ENCODE measurements at regions not wholly inside any gene's neighbourhood (a gene's known extent, or its start where the extent isn't known, plus 50 kb on each side); places are given as distances from the start of the nearest gene placed in this dataset.

DNA sequence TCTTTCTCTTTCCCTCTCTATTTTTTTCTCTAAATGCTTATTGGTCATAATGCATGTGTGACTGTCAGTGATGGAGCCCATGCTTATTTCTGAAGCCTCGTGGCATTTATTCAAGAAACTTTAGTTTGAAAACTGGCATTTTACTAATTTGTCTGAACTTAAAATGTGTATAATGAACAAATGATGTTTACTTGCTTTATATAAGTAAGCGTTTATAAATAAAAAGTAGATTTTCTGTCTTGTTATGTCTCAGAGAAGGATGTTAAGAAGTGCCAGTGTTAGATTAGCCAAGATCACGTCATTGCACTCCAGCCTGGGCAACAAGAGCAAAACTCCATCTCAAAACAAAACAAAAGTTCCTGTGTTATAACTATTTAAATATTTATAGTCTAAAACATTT is 1568.1 kb downstream of the EFNB2 start:
- no peaks in the 10 kb centered on the region for H3K9me3 ChIP-seq (ENCODE audit: control insufficient read depth, low read length)
- Mint-ChIP-seq H3K27ac (no peak overlapping the region), H3K9me3 (no peaks in the 10 kb centered on the region), H3K4me1 (no peaks in the 10 kb centered on the region), H3K4me3 (no peak overlapping the region), H3K27me3 (ENCODE audit: insufficient read depth) (no peaks in the 10 kb centered on the region), H3K36me3 (ENCODE audit: low read depth) (no peaks in the 10 kb centered on the region)
- no peaks in the 10 kb centered on the region for H3K4me1 ChIP-seq (ENCODE audit: control insufficient read depth, insufficient read depth, low read length)
- TF ChIP-seq, protein P1, sequence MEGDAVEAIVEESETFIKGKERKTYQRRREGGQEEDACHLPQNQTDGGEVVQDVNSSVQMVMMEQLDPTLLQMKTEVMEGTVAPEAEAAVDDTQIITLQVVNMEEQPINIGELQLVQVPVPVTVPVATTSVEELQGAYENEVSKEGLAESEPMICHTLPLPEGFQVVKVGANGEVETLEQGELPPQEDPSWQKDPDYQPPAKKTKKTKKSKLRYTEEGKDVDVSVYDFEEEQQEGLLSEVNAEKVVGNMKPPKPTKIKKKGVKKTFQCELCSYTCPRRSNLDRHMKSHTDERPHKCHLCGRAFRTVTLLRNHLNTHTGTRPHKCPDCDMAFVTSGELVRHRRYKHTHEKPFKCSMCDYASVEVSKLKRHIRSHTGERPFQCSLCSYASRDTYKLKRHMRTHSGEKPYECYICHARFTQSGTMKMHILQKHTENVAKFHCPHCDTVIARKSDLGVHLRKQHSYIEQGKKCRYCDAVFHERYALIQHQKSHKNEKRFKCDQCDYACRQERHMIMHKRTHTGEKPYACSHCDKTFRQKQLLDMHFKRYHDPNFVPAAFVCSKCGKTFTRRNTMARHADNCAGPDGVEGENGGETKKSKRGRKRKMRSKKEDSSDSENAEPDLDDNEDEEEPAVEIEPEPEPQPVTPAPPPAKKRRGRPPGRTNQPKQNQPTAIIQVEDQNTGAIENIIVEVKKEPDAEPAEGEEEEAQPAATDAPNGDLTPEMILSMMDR (conservative IDR thresholded peaks at IDR 0.05), result no peak
- H3K27me3 ChIP-seq (ENCODE audit: control insufficient read depth, insufficient read depth, low read length, poor library complexity, severe bottlenecking), result no peaks in the 10 kb centered on the region
- H3K9ac ChIP-seq (ENCODE audit: extremely low read depth, low read length, poor library complexity, severe bottlenecking), result no peak overlapping the region
- H3K36me3 ChIP-seq (ENCODE audit: control insufficient read depth, insufficient read depth, low read length), result no peaks in the 10 kb centered on the region
- H3K4me3 ChIP-seq (ENCODE audit: low read length), result no peak overlapping the region
- H3K27ac ChIP-seq (ENCODE audit: low read depth, low read length), result no peak overlapping the region
- no peak for DNase-seq
- whole genome bisulfite sequencing, 2 experiments (ENCODE audit: insufficient coverage in 1 of 2, insufficient read length in 1 of 2), result 46% methylated on average over 2 of the region's 3 CpGs; no CpG with 5 or more reads in 1 of the 2 experiments

DNA sequence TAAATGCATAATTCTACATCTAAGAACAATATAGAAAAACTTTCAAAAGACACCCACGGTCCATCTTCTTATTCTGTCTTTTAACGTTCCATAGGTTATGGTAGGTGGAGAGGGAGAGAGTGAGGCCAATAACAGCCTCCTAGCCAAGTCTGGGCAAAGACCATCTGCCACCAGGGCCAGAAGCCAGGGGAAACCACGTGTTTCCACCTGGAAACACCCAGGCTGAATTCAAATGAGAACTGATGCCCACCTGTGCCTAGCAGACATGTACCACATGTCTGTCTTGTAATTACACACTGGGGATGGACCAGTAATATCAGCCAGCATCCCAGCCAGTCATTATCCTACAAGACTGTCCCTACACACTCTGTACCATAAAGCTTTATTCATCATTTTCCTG is 1573.1 kb downstream of the EFNB2 start:
- Histone ChIP-seq H3K27ac (ENCODE audit: low read depth, low read length) (no peak overlapping the region), H3K4me3 (ENCODE audit: low read length) (no peak overlapping the region), H3K9ac (ENCODE audit: extremely low read depth, low read length, poor library complexity, severe bottlenecking) (no peak overlapping the region), H3K36me3 (ENCODE audit: control insufficient read depth, insufficient read depth, low read length) (no peaks in the 10 kb centered on the region), H3K4me1 (ENCODE audit: control insufficient read depth, insufficient read depth, low read length) (no peaks in the 10 kb centered on the region), H3K9me3 (ENCODE audit: control insufficient read depth, low read length) (no peaks in the 10 kb centered on the region), H3K27me3 (ENCODE audit: control insufficient read depth, insufficient read depth, low read length, poor library complexity, severe bottlenecking) (no peaks in the 10 kb centered on the region)
- Mint-ChIP-seq H3K4me1 (no peaks in the 10 kb centered on the region), H3K36me3 (ENCODE audit: low read depth) (no peaks in the 10 kb centered on the region), H3K27ac (no peak overlapping the region), H3K4me3 (no peak overlapping the region), H3K27me3 (ENCODE audit: insufficient read depth) (no peaks in the 10 kb centered on the region), H3K9me3 (no peaks in the 10 kb centered on the region)
- WGBS, 2 experiments (ENCODE audit: insufficient coverage in 1 of 2, insufficient read length in 1 of 2), result 93% methylated on average over 3 of the region's 3 CpGs; no CpG with 5 or more reads in 1 of the 2 experiments
- no peak for DNase-seq
- TF ChIP-seq, protein P1 (conservative IDR thresholded peaks at IDR 0.05), result no peak

DNA sequence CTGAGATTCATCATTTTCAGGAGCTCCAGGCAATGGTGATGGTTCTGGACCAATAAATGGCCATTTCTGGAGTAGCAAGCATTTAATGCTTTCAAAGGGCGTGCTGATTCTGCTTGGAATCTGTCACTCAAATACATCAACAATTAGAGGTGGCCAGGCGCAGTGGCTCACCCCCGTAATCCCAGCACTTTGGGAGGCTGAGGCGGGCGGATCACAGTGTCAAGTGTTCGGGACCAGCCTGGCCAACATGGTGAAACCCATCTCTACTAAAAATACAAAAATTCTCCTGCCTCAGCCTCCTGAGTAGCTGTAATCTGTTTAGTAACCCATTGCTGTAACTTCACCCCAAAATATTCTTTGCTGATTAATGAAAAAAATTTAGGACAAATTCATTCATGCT is 1574.2 kb downstream of the EFNB2 start:
- no peaks in the 10 kb centered on the region for H3K9me3 Mint-ChIP-seq
- WGBS, 2 experiments (ENCODE audit: insufficient coverage in 1 of 2, insufficient read length in 1 of 2), result 81 to 99% methylated on average over 3 to 6 of the region's 6 CpGs
- no peaks in the 10 kb centered on the region for H3K9me3 ChIP-seq (ENCODE audit: control insufficient read depth, low read length)

More for the DNA sequence above, 1574.2 kb downstream of the EFNB2 start:
- H3K4me3 ChIP-seq (ENCODE audit: low read length), result no peak overlapping the region
- no peaks in the 10 kb centered on the region for H3K27me3 Mint-ChIP-seq (ENCODE audit: insufficient read depth)
- H3K27ac ChIP-seq (ENCODE audit: low read depth, low read length), result no peak overlapping the region
- TF ChIP-seq, protein P1 (conservative IDR thresholded peaks at IDR 0.05), result no peak
- no peaks in the 10 kb centered on the region for H3K4me1 ChIP-seq (ENCODE audit: control insufficient read depth, insufficient read depth, low read length)
- no peaks in the 10 kb centered on the region for H3K4me1 Mint-ChIP-seq
- no peaks in the 10 kb centered on the region for H3K36me3 Mint-ChIP-seq (ENCODE audit: low read depth)
- H3K27ac Mint-ChIP-seq, result no peak overlapping the region
- H3K9ac ChIP-seq (ENCODE audit: extremely low read depth, low read length, poor library complexity, severe bottlenecking), result no peak overlapping the region
- no peak overlapping the region for H3K4me3 Mint-ChIP-seq
- no peak for DNase-seq
- H3K36me3 ChIP-seq (ENCODE audit: control insufficient read depth, insufficient read depth, low read length), result no peaks in the 10 kb centered on the region
- no peaks in the 10 kb centered on the region for H3K27me3 ChIP-seq (ENCODE audit: control insufficient read depth, insufficient read depth, low read length, poor library complexity, severe bottlenecking)

All from endodermal cell (in vitro differentiated cells).